ENCODE measurements at regions not wholly inside any gene's neighbourhood (a gene's known extent, or its start where the extent isn't known, plus 50 kb on each side); places are given as distances from the start of the nearest gene placed in this dataset.

DNA sequence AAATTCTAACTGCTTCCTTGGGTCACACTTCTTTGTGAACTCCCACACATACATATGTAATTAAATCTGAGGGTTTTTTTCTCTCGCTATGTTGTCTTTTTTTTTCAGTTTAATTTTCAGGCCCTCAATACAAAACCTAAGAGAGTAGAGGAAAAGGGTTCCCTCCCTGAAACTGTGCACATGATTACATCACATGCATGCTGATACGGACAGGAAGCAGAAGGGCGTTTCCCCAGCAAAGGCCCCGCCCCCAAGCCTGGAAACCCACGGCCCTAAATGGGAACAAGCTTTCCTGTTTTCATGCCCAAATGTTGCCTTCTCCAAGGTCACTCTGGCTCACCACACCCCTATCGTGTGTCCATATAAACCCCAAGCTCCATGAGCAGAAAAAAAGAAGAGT, 115.4 kb downstream of the TEX36 start:
- Histone ChIP-seq H3K36me3 (ENCODE audit: control insufficient read depth, insufficient read depth, low read length) (no peaks in the 10 kb centered on the region), H3K4me1 (ENCODE audit: control insufficient read depth, insufficient read depth, low read length) (no peaks in the 10 kb centered on the region), H3K9ac (ENCODE audit: low read depth, low read length) (no peak overlapping the region), H3K4me3 (ENCODE audit: low read depth, low read length) (no peak overlapping the region), H3K27me3 (ENCODE audit: control insufficient read depth, insufficient read depth, low read length) (no peaks in the 10 kb centered on the region), H3K9me3 (ENCODE audit: control insufficient read depth, insufficient read depth, low read length) (no peaks in the 10 kb centered on the region)

- Histone ChIP-seq H3K36me3 (ENCODE audit: control insufficient read depth, insufficient read depth, low read length) (no peaks in the 10 kb centered on the region), H3K27me3 (ENCODE audit: control insufficient read depth, insufficient read depth, low read length) (no peaks in the 10 kb centered on the region), H3K4me1 (ENCODE audit: control insufficient read depth, insufficient read depth, low read length) (no peaks in the 10 kb centered on the region), H3K9me3 (ENCODE audit: control insufficient read depth, insufficient read depth, low read length) (no peaks in the 10 kb centered on the region), H3K9ac (ENCODE audit: low read depth, low read length) (no peak overlapping the region), H3K4me3 (ENCODE audit: low read depth, low read length) (no peak overlapping the region)
Observed at GRCh38 chr10:125565046-125565445, 117.9 kb downstream of the TEX36 start.

- H3K9me3 ChIP-seq (ENCODE audit: control insufficient read depth, insufficient read depth, low read length) = no peaks in the 10 kb centered on the region
- H3K9ac ChIP-seq (ENCODE audit: low read depth, low read length) = no peak overlapping the region
- H3K4me3 ChIP-seq (ENCODE audit: low read depth, low read length) = no peak overlapping the region
- no peaks in the 10 kb centered on the region for H3K27me3 ChIP-seq (ENCODE audit: control insufficient read depth, insufficient read depth, low read length)
- no peaks in the 10 kb centered on the region for H3K4me1 ChIP-seq (ENCODE audit: control insufficient read depth, insufficient read depth, low read length)
- no peaks in the 10 kb centered on the region for H3K36me3 ChIP-seq (ENCODE audit: control insufficient read depth, insufficient read depth, low read length)
Observed at GRCh38 chr10:125564570-125564969, 118.4 kb downstream of the TEX36 start.

GRCh38 chr10:125562737-125563136, 120.2 kb downstream of the TEX36 start:
- no peak overlapping the region for H3K9ac ChIP-seq (ENCODE audit: low read depth, low read length)
- H3K4me1 ChIP-seq (ENCODE audit: control insufficient read depth, insufficient read depth, low read length) = no peaks in the 10 kb centered on the region
- no peak overlapping the region for H3K4me3 ChIP-seq (ENCODE audit: low read depth, low read length)
- no peaks in the 10 kb centered on the region for H3K9me3 ChIP-seq (ENCODE audit: control insufficient read depth, insufficient read depth, low read length)
- no peaks in the 10 kb centered on the region for H3K36me3 ChIP-seq (ENCODE audit: control insufficient read depth, insufficient read depth, low read length)
- no peaks in the 10 kb centered on the region for H3K27me3 ChIP-seq (ENCODE audit: control insufficient read depth, insufficient read depth, low read length)

GRCh38 chr10:125560947-125561346, 122.0 kb downstream of the TEX36 start:
- Histone ChIP-seq H3K4me3 (ENCODE audit: low read depth, low read length) (no peak overlapping the region), H3K4me1 (ENCODE audit: control insufficient read depth, insufficient read depth, low read length) (no peaks in the 10 kb centered on the region), H3K9ac (ENCODE audit: low read depth, low read length) (no peak overlapping the region), H3K27me3 (ENCODE audit: control insufficient read depth, insufficient read depth, low read length) (no peaks in the 10 kb centered on the region), H3K36me3 (ENCODE audit: control insufficient read depth, insufficient read depth, low read length) (no peaks in the 10 kb centered on the region), H3K9me3 (ENCODE audit: control insufficient read depth, insufficient read depth, low read length) (no peaks in the 10 kb centered on the region)

- Histone ChIP-seq H3K27me3 (ENCODE audit: control insufficient read depth, insufficient read depth, low read length) (no peaks in the 10 kb centered on the region), H3K4me1 (ENCODE audit: control insufficient read depth, insufficient read depth, low read length) (no peaks in the 10 kb centered on the region), H3K36me3 (ENCODE audit: control insufficient read depth, insufficient read depth, low read length) (no peaks in the 10 kb centered on the region), H3K9me3 (ENCODE audit: control insufficient read depth, insufficient read depth, low read length) (no peaks in the 10 kb centered on the region), H3K9ac (ENCODE audit: low read depth, low read length) (no peak overlapping the region), H3K4me3 (ENCODE audit: low read depth, low read length) (no peak overlapping the region)
Observed at GRCh38 chr10:125559210-125559609, 123.8 kb downstream of the TEX36 start.

- H3K9me3 ChIP-seq (ENCODE audit: control insufficient read depth, insufficient read depth, low read length) = no peaks in the 10 kb centered on the region
- no peak overlapping the region for H3K9ac ChIP-seq (ENCODE audit: low read depth, low read length)
- H3K4me3 ChIP-seq (ENCODE audit: low read depth, low read length) = no peak overlapping the region
- no peaks in the 10 kb centered on the region for H3K36me3 ChIP-seq (ENCODE audit: control insufficient read depth, insufficient read depth, low read length)
- H3K4me1 ChIP-seq (ENCODE audit: control insufficient read depth, insufficient read depth, low read length) = no peaks in the 10 kb centered on the region
- no peaks in the 10 kb centered on the region for H3K27me3 ChIP-seq (ENCODE audit: control insufficient read depth, insufficient read depth, low read length)
Observed at GRCh38 chr10:125557801-125558505, 125.0 kb downstream of the TEX36 start.

DNA sequence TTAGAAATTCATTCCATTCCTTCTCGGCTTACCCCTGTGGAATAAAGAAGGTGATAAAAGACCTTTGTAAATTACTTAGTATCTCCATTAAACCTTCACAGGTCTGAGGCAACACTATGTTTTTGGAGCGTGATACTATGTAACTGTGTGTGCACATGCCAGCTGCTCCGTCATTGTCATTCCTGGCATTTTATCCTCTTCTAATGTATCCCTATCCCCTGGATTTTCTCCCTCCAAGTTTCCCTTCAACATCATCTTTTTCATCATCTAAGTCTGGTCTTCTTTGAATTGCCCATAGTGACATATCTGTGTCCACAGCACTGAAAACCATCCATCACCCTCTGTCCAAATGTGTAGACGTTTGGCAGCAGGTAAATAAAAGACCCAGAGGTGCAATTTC, 125.7 kb downstream of the TEX36 start:
- Histone ChIP-seq H3K36me3 (ENCODE audit: control insufficient read depth, insufficient read depth, low read length) (no peaks in the 10 kb centered on the region), H3K4me1 (ENCODE audit: control insufficient read depth, insufficient read depth, low read length) (no peaks in the 10 kb centered on the region), H3K9me3 (ENCODE audit: control insufficient read depth, insufficient read depth, low read length) (no peaks in the 10 kb centered on the region)

DNA sequence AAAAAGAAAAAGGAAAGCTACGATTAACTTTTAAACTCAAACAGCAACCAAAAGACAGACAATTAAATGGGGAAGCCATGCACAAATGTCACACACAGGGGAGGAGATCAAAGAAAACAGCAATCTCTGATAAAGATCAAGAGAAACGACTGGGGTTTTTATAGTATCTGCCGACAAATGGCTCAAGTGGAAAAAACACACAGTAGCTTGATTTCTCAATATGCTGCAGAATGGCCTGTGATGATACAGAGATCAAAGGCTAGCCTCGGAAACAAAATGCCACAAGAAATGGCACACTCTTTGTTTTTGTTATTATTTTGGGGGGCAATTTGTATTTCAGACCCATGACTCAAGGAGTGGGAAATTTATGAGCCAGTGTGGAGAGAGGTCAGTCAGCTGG, 126.1 kb downstream of the TEX36 start:
- H3K9me3 ChIP-seq (ENCODE audit: control insufficient read depth, insufficient read depth, low read length) = no peaks in the 10 kb centered on the region
- no peak overlapping the region for H3K9ac ChIP-seq (ENCODE audit: low read depth, low read length)
- no peaks in the 10 kb centered on the region for H3K4me1 ChIP-seq (ENCODE audit: control insufficient read depth, insufficient read depth, low read length)
- no peaks in the 10 kb centered on the region for H3K36me3 ChIP-seq (ENCODE audit: control insufficient read depth, insufficient read depth, low read length)
- H3K27me3 ChIP-seq (ENCODE audit: control insufficient read depth, insufficient read depth, low read length) = no peaks in the 10 kb centered on the region
- no peak overlapping the region for H3K4me3 ChIP-seq (ENCODE audit: low read depth, low read length)

More for the DNA sequence above, 125.7 kb downstream of the TEX36 start:
- Histone ChIP-seq H3K4me3 (ENCODE audit: low read depth, low read length) (no peak overlapping the region), H3K9ac (ENCODE audit: low read depth, low read length) (no peak overlapping the region), H3K27me3 (ENCODE audit: control insufficient read depth, insufficient read depth, low read length) (no peaks in the 10 kb centered on the region)

DNA sequence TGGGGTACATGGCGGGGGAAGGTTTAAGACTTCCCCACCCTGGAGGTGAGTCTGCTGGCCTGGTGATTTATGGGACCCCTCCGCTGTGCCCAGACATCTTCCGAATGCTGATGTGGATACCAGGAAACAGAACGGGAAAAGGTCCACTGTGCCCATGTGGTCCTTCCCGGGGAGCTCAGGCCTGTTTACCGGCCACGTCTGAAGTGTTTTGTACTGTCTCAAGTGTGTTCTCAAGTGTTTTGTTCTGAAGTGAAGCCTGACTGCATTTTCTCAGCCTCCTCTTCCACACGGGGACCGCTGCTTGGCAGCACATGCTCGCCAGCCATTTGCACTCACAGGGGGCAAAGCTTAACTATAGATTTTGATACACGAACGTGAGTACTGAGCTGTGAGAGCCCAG, 127.2 kb downstream of the TEX36 start:
- Histone ChIP-seq H3K4me3 (ENCODE audit: low read depth, low read length) (no peak overlapping the region), H3K9me3 (ENCODE audit: control insufficient read depth, insufficient read depth, low read length) (no peaks in the 10 kb centered on the region), H3K4me1 (ENCODE audit: control insufficient read depth, insufficient read depth, low read length) (no peaks in the 10 kb centered on the region), H3K27me3 (ENCODE audit: control insufficient read depth, insufficient read depth, low read length) (no peaks in the 10 kb centered on the region), H3K9ac (ENCODE audit: low read depth, low read length) (no peak overlapping the region), H3K36me3 (ENCODE audit: control insufficient read depth, insufficient read depth, low read length) (peaks cover 2% of the 10 kb centered on the region)

- H3K4me3 ChIP-seq (ENCODE audit: low read depth, low read length) = no peak overlapping the region
- H3K36me3 ChIP-seq (ENCODE audit: control insufficient read depth, insufficient read depth, low read length) = peaks cover 2% of the 10 kb centered on the region
- H3K27me3 ChIP-seq (ENCODE audit: control insufficient read depth, insufficient read depth, low read length) = no peaks in the 10 kb centered on the region
Observed at GRCh38 chr10:125555267-125555666, 127.7 kb downstream of the TEX36 start.

DNA sequence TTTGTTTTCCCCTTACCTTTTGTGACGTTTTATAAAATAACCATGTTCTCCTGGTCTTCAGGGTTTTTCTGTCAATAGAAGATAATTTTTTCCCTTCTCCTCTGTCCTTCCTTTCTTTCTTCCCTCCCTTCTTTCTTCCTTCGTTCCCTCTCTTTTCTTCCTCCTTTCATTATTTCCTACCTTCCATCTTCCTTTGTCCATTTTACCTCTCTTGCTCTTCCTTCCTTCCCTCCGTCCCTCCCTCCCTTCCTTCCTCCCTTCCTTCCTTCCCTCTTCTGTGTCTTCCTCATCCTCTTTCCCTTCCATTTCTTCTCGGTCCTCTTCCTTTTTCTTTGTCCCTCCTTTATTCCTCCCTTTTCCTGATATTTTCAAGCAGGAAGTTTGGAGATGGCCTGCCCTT, 128.2 kb downstream of the TEX36 start:
- Histone ChIP-seq H3K9ac (ENCODE audit: low read depth, low read length) (no peak overlapping the region), H3K4me1 (ENCODE audit: control insufficient read depth, insufficient read depth, low read length) (no peaks in the 10 kb centered on the region), H3K9me3 (ENCODE audit: control insufficient read depth, insufficient read depth, low read length) (no peaks in the 10 kb centered on the region), H3K36me3 (ENCODE audit: control insufficient read depth, insufficient read depth, low read length) (peaks cover 2% of the 10 kb centered on the region), H3K27me3 (ENCODE audit: control insufficient read depth, insufficient read depth, low read length) (no peaks in the 10 kb centered on the region), H3K4me3 (ENCODE audit: low read depth, low read length) (no peak overlapping the region)

More at GRCh38 chr10:125555267-125555666, 127.7 kb downstream of the TEX36 start:
- Histone ChIP-seq H3K4me1 (ENCODE audit: control insufficient read depth, insufficient read depth, low read length) (no peaks in the 10 kb centered on the region), H3K9me3 (ENCODE audit: control insufficient read depth, insufficient read depth, low read length) (no peaks in the 10 kb centered on the region), H3K9ac (ENCODE audit: low read depth, low read length) (no peak overlapping the region)

Data from iPS-15b (cell line).